AG10803 (cell line): ENCODE measurements at regions not wholly inside any gene's neighbourhood (a gene's known extent, or its start where the extent isn't known, plus 50 kb on each side); places are given as distances from the start of the nearest gene placed in this dataset.

Source experiments
- DNase-seq: peaks from one replicate; pipeline ENCODE4 v3.0.0; 2010; ENCODE audit warnings: low read depth
- H3K4me3 ChIP-seq: 2 replicates; pipeline ENCODE4 v1.5.1; 2011; ENCODE audit warnings: mild to moderate bottlenecking, low read length, control low read depth
- TF ChIP-seq, protein P1 (sequence below): conservative IDR thresholded peaks from 2 replicates; pipeline ENCODE4 v1.5.1; 2011; ENCODE audit warnings: mild to moderate bottlenecking, low read length, control low read depth, inconsistent platforms

DNA sequence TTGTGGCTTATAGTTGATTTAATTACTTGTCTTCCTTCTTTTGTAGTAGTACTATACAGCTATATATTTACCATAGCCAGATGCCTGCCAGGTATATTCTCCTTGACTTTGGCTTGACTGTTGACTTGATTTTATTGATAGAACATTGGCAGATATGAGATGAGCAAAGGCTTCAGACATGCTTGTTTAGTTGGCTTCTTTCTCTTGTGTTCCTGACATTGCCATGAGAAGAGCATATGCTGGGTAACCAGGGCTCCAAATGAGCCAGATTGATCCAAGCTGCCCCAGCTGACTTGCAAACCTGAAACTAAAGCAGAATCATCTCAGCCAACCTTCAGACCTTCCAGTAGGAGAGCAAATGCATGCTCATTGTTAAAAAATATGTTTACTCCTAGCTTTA lies 508.1 kb upstream of the BTBD3 start:
- TF ChIP-seq, protein P1, sequence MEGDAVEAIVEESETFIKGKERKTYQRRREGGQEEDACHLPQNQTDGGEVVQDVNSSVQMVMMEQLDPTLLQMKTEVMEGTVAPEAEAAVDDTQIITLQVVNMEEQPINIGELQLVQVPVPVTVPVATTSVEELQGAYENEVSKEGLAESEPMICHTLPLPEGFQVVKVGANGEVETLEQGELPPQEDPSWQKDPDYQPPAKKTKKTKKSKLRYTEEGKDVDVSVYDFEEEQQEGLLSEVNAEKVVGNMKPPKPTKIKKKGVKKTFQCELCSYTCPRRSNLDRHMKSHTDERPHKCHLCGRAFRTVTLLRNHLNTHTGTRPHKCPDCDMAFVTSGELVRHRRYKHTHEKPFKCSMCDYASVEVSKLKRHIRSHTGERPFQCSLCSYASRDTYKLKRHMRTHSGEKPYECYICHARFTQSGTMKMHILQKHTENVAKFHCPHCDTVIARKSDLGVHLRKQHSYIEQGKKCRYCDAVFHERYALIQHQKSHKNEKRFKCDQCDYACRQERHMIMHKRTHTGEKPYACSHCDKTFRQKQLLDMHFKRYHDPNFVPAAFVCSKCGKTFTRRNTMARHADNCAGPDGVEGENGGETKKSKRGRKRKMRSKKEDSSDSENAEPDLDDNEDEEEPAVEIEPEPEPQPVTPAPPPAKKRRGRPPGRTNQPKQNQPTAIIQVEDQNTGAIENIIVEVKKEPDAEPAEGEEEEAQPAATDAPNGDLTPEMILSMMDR, result no peak
- DNase-seq, result no peak
- no peak overlapping the region for H3K4me3 ChIP-seq

DNA sequence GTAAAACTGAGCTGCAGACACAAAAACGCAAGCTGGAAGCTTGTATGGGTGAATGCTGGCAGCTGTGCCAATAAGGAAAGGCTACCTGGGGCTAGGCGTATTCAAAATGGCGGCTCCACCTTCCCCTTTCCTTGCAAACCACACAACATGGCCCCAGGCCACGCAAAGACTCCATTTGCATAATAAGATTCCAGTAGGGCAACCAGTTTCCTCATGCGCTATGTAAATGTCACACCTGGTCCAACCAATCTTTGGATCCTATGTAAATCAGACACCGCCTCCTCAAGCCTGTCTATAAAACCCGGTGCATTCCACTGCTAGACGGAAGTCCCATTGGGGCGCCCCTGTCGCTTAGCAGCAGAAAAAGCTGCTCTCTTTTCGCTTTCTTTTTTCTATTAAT lies 505.9 kb upstream of the BTBD3 start:
- H3K4me3 ChIP-seq, result no peak overlapping the region
- TF ChIP-seq, protein P1, result no peak
- DNase-seq, result no peak

DNA sequence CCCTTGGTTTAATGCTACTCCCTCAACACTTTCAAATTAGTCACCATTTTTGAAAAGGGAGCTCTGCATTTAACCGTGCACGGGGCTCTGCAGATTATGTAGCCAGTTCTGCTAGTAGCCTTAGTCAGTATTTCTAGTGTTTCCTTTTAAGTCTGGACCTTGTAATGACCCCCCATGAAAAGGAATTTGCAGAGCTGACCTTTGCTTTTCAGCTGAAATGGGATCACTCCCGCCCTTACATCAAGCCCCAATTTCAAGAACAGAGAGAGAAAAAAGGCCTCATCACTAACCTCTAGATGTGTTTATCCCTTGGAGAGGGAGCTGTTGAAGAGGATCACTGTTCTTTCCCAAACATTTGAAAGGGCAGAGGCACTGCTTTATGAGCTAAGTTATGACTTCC lies 490.7 kb upstream of the BTBD3 start:
- TF ChIP-seq, protein P1, result no peak
- no peak for DNase-seq
- no peak overlapping the region for H3K4me3 ChIP-seq

DNA sequence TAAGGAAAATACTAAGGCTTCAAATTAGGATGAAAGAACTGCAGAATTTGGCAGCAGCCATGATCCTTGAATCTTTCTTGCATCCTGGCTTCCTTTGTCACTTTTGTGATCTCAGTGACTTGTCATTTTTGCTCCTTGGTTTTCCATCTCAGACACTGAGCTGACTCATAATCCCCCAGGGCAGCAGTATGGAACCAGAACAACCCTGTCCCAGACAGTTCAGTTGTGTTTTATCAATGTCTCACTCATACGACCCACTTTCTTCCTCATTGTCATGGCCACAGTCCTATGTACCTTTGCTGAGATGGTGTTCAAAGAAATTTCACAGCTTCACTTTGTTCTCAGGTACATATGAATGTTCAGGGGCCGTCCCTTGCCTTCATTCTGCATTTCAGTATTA lies 488.5 kb upstream of the BTBD3 start:
- DNase-seq, result no peak
- H3K4me3 ChIP-seq, result no peak overlapping the region

DNA sequence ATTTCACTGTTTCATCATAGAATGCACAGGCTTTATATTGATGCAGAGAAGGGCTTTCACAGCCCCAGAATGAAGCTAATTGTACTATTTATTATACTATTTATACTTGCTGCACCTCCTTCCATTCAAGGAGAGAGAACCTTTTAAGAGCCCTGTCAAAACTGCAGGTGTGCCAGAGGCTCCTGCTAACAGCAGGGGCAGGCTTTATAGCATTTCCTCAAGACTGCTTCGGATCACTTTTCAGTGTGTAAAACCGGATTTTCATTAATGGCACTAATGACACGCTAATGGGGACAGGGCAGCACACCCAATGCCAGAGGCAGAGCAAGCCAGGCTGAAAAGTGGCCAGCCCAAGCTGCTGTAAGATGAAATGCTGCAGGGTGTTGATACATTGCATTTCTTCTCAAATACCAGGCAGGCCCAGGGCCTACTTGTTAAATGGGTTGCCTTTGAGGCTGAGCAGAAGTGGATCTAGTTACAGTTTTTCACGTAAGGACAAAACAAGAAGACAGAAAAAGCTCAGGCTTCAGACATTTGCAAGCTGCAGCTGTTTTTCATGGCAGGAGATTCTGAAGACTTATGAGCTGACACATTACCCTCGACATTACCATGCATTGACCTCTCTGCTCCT lies 487.7 kb upstream of the BTBD3 start:
- H3K4me3 ChIP-seq, result no peak overlapping the region
- no peak for DNase-seq
- TF ChIP-seq, protein P1, result no peak

More for the DNA sequence above, 488.5 kb upstream of the BTBD3 start:
- TF ChIP-seq, protein P1, result no peak

DNA sequence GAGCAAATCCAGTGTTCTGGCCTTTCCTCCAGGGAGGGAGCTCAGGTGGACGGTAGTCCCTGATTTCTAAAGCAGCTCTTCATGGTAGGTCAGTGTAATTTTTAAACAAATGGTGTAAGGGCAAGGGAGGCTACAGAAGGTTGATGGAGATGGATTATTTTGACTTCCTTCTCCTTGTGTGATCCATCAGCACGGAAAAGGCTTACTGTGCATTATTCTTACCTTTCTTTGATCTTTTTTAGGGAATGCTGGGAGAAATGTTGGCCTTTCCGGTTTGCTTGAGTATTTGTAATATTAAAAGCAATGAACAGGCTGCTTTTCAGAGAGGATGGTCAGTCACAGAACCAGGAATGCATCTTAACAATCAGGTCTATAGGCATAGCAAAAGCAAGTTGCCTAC lies 487.0 kb upstream of the BTBD3 start:
- TF ChIP-seq, protein P1, result no peak
- no peak overlapping the region for H3K4me3 ChIP-seq
- no peak for DNase-seq

DNA sequence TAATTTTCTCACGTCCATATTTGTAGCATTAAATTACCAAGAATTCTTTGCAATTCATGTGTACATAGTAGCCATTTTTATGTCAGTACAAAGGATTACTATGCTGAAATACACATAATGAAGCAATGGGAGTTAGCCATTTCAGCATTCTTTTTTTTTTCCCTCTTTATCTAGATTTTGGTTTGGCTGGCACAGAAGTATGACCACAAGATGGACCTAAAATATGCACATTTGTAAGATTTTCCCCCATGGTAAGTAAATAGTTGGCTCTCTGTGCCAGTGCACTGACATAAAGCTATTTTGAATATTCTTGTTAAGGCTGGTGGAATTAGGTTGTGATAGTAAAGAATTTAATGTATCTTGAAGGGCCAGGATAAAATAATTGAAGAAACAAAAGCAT lies 486.1 kb upstream of the BTBD3 start:
- TF ChIP-seq, protein P1, result no peak
- DNase-seq, result peak; percentile 85

More for the DNA sequence above, 486.1 kb upstream of the BTBD3 start:
- H3K4me3 ChIP-seq, result no peak overlapping the region
